ENCODE measurements at regions not wholly inside any gene's neighbourhood (a gene's known extent, or its start where the extent isn't known, plus 50 kb on each side); places are given as distances from the start of the nearest gene placed in this dataset.

DNA sequence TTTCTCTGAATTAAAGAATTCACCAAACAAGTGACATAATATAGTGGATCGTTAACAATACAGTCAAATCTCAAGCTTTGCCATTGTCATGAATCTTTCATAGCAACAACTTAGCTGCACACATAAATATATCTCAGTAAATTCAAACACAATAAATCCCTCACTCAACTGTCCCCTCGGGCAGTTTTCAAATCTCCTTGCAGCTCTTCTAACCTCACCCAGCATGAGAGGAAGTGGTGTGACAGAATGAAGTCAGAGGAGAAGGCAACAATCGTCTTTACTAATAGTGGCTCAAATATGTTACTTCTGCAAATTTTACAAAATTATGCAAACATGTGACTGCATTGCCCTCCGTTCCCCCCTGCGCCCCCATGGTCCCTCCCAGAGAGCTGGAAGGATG lies 148.2 kb downstream of the RAP2A start (continued):
- no peak for TF ChIP-seq EP300 (IDR thresholded peaks at IDR 0.05; ENCODE audit: low read depth in 2 of 2, low read length in 2 of 2)
- no peak for TF ChIP-seq EP300 (CRISPR knock-in tag; IDR thresholded peaks at IDR 0.05; ENCODE audit: borderline replicate concordance)
- TF ChIP-seq, protein P1, sequence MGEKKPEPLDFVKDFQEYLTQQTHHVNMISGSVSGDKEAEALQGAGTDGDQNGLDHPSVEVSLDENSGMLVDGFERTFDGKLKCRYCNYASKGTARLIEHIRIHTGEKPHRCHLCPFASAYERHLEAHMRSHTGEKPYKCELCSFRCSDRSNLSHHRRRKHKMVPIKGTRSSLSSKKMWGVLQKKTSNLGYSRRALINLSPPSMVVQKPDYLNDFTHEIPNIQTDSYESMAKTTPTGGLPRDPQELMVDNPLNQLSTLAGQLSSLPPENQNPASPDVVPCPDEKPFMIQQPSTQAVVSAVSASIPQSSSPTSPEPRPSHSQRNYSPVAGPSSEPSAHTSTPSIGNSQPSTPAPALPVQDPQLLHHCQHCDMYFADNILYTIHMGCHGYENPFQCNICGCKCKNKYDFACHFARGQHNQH (CRISPR knock-in tag; IDR thresholded peaks at IDR 0.05), result no peak
- TF ChIP-seq, protein P2, sequence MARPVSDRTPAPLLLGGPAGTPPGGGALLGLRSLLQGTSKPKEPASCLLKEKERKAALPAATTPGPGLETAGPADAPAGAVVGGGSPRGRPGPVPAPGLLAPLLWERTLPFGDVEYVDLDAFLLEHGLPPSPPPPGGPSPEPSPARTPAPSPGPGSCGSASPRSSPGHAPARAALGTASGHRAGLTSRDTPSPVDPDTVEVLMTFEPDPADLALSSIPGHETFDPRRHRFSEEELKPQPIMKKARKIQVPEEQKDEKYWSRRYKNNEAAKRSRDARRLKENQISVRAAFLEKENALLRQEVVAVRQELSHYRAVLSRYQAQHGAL (CRISPR knock-in tag; IDR thresholded peaks at IDR 0.05; ENCODE audit: not compliant biosample characterization), result no peak
- no peak for TF ChIP-seq SUZ12 (IDR thresholded peaks at IDR 0.05; ENCODE audit: low read depth, low read length)
- no peak for TF ChIP-seq CC2D1A (CRISPR knock-in tag; IDR thresholded peaks at IDR 0.05)
- TF ChIP-seq, protein P3, sequence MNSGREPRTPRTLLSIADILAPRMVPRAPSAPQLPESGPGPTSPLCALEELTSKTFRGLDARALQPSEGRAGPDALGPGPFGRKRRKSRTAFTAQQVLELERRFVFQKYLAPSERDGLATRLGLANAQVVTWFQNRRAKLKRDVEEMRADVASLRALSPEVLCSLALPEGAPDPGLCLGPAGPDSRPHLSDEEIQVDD (CRISPR knock-in tag; IDR thresholded peaks at IDR 0.05; ENCODE audit: borderline replicate concordance), result no peak
- TF ChIP-seq RFXAP (CRISPR knock-in tag; IDR thresholded peaks at IDR 0.05; ENCODE audit: borderline replicate concordance), result no peak
- TF ChIP-seq, protein P4, sequence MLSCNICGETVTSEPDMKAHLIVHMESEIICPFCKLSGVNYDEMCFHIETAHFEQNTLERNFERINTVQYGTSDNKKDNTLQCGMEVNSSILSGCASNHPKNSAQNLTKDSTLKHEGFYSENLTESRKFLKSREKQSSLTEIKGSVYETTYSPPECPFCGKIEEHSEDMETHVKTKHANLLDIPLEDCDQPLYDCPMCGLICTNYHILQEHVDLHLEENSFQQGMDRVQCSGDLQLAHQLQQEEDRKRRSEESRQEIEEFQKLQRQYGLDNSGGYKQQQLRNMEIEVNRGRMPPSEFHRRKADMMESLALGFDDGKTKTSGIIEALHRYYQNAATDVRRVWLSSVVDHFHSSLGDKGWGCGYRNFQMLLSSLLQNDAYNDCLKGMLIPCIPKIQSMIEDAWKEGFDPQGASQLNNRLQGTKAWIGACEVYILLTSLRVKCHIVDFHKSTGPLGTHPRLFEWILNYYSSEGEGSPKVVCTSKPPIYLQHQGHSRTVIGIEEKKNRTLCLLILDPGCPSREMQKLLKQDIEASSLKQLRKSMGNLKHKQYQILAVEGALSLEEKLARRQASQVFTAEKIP (CRISPR knock-in tag; IDR thresholded peaks at IDR 0.05; ENCODE audit: borderline replicate concordance), result no peak
- TF ChIP-seq POGZ (CRISPR knock-in tag; IDR thresholded peaks at IDR 0.05), result no peak
- TF ChIP-seq PITX1 (CRISPR knock-in tag; IDR thresholded peaks at IDR 0.05), result no peak
- no peak for TF ChIP-seq NFYB (CRISPR knock-in tag; IDR thresholded peaks at IDR 0.05)
